ENCODE measurements at regions not wholly inside any gene's neighbourhood (a gene's known extent, or its start where the extent isn't known, plus 50 kb on each side); places are given as distances from the start of the nearest gene placed in this dataset.

DNA sequence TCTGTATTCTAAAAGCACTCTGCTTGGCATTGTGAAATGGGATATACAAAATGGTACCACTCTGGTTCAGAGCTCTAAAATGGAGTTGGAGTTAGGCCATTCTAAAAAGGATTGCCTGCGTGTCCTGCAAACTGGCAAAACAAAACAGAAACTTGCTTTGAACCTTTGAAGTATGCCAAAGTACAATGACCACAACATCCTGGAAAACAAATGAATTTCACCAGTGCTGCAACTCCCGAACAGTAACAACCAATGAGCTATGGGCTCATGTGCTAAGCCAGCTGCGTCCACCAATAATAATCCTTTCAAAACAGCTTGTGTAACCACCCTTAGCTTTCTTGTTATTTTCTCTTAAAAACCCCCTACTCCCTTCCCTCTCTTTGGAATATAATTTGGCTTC lies 88.4 kb upstream of the CXCL14 start:
- DNase-seq (ENCODE audit: extremely low read depth, low read depth) = no peak

DNA sequence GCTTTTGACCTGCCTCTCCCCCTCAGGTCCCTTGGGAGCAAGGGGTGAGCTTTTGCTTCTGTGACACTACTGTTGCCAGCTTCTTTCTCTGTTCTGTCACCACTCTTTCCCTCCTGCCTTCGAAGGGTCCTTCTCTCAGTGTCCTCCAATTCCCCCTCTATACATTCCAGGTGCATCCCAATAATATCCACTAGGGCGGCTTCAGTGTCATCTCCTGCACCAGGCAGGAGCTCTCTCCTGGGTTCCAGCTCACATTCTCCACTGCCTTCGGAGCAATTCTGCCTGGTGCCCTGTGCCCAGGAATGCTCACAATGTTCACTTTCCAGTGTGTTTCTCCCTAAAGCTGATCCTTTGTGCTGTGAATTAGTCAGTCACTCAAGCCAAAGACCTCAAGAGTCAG lies 83.9 kb upstream of the CXCL14 start:
- TF ChIP-seq, protein P1, sequence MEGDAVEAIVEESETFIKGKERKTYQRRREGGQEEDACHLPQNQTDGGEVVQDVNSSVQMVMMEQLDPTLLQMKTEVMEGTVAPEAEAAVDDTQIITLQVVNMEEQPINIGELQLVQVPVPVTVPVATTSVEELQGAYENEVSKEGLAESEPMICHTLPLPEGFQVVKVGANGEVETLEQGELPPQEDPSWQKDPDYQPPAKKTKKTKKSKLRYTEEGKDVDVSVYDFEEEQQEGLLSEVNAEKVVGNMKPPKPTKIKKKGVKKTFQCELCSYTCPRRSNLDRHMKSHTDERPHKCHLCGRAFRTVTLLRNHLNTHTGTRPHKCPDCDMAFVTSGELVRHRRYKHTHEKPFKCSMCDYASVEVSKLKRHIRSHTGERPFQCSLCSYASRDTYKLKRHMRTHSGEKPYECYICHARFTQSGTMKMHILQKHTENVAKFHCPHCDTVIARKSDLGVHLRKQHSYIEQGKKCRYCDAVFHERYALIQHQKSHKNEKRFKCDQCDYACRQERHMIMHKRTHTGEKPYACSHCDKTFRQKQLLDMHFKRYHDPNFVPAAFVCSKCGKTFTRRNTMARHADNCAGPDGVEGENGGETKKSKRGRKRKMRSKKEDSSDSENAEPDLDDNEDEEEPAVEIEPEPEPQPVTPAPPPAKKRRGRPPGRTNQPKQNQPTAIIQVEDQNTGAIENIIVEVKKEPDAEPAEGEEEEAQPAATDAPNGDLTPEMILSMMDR (IDR thresholded peaks at IDR 0.05; ENCODE audit: low read depth, low read length) = no peak
- DNase-seq (ENCODE audit: extremely low read depth, low read depth) = no peak

More for the DNA sequence above, 88.4 kb upstream of the CXCL14 start:
- TF ChIP-seq, protein P1 (IDR thresholded peaks at IDR 0.05; ENCODE audit: low read depth, low read length) = no peak

DNA sequence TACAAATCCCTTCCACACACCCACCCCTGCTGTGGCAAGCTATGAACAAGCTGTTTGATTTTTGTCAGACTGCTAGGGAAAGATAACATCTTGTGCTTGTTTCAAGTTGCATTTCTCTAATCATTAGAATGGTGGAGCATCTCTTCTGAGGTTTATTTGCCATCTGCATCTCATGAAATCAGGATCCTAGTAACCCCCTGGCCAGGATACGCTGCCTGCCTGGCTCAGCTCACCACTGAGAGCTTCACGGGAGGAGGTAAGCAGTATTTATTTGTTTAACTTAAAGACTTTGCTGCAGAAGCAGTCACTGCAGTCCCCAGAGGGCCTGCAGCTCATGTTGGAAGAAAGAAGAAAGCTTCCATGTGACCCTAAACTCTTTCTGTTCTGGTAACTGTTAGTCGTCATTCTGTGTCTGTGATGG lies 83.3 kb upstream of the CXCL14 start:
- TF ChIP-seq, protein P1 (IDR thresholded peaks at IDR 0.05; ENCODE audit: low read depth, low read length) = no peak
- no peak for DNase-seq (ENCODE audit: extremely low read depth, low read depth)

DNA sequence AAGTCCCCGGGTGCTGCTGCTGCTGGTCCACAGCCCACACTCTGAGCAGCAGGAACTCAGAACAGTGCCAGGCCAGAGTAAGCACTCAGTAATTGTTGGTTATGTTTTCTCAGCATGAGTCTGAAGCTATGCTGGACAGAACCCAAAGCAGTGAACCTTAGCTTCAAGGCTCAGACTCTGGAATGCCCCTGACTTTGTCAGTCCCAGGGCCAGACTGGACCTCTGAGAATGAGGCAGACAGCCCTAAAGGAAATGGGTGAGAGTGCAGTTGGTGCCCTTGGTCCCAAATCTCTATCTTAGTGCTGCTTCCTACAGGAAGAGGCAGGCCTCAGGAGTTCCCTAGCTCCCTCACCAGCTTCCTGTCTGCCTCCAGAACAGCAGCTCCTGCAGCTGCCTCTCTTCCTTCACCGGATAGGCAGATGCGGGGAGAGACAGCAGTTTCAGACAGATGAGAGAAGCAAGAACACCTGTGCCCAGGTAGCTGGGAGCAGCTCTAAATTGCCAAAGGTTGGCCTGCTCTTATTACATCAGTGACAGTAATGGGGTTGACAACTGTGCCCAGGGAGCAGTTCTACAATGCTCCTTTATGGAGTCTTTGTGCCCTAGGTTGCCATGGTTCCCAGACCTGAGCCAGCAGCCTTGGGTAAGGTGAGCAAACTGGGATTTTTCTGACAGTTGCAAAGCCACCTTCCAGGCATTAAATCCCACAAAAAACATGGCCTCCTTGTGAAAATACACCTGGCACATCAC lies 82.2 kb upstream of the CXCL14 start:
- DNase-seq (ENCODE audit: extremely low read depth, low read depth) = no peak
- TF ChIP-seq, protein P1 (IDR thresholded peaks at IDR 0.05; ENCODE audit: low read depth, low read length) = no peak

DNA sequence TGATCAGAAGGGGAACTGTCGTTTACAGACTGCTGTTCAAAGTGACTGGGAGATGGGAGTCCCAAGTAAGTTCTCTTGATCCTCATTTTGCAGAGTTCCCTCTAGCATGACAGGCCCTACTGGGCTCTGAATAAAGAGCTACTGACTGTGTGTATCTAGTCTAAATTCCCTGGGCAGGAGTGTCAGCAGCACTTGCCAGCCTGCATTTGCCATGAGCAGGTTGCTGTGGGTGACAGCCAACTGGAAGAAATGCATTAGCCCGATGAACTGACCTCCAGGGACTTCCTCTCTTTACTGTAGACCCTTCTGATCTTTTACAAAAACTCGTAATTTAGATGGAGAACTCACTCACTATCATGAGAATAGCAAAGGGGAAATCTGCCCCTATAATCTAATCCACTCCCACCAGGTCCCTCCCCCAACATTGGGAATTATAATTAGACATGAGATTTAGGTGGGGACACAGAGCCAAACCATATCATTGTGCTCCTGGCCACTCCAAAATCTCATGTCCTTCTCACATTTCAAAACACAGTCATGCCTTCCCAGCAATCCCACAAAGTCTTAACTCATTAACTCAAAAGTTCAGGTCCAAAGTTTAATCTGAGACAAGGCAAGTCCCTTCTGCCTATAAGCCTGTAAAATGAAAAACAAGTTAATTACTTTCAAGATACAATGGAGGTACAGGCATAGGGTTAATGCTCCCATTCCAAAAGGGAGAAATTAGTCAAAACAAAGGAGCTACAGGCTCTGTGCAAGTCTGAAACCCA lies 78.9 kb upstream of the CXCL14 start:
- TF ChIP-seq, protein P1 (IDR thresholded peaks at IDR 0.05; ENCODE audit: low read depth, low read length) = no peak
- no peak for DNase-seq (ENCODE audit: extremely low read depth, low read depth)

DNA sequence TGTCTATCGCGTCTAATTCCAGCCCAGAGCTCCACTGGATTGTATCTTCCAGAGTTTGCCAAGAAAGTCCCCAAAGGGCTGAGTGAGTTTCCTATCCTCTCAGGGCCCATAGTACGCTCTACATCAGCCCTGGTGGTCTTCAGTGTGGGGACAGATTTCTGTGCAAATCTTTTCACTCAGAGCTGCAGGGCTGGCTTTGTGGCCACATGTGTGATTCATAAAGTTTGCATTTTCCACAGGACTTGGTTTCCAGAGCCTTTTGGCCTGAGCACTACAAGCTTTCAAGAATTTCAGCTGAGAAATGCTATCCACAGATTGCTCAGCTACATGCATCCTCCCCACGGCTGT lies 76.7 kb upstream of the CXCL14 start:
- no peak for DNase-seq (ENCODE audit: extremely low read depth, low read depth)
- TF ChIP-seq, protein P1 (IDR thresholded peaks at IDR 0.05; ENCODE audit: low read depth, low read length) = no peak

DNA sequence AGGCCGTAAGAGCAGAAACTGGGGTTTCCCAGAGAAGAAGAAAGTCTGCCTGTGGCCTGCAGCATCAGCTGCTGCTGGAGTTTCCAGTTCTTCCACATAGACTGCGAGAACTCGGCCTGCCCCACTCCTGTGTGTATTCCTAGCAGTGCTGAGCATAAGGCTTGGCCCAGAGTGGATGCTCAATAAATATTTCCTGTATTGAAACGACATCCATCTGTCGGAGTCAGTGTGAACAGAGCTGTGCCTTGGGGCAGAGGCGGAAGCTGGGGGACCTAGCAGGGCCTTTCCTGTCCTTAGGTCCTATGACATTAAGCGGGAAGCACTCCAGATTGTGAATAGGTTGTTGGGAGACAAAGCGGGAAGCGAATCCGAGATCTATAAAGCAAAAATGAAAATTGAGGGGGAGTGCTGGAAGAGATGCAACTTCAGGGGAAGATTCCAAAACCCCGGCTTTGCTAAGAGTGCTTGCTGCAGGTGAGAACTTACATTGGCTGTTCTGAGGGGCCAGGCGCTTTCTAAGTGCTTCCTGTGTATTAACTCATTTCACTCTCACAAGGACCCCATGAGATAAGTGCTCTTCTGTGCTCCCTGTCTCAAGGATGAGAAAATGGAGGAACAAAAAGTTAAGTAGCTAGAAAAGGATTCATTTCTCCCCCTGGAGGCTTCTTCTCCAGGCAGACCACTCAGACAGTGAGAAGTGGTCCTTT lies 76.1 kb upstream of the CXCL14 start:
- TF ChIP-seq, protein P1 (IDR thresholded peaks at IDR 0.05; ENCODE audit: low read depth, low read length) = no peak
- no peak for DNase-seq (ENCODE audit: extremely low read depth, low read depth)

Measured in AG09319 (cell line).